ENCODE measurements at regions not wholly inside any gene's neighbourhood (a gene's known extent, or its start where the extent isn't known, plus 50 kb on each side); places are given as distances from the start of the nearest gene placed in this dataset.

DNA sequence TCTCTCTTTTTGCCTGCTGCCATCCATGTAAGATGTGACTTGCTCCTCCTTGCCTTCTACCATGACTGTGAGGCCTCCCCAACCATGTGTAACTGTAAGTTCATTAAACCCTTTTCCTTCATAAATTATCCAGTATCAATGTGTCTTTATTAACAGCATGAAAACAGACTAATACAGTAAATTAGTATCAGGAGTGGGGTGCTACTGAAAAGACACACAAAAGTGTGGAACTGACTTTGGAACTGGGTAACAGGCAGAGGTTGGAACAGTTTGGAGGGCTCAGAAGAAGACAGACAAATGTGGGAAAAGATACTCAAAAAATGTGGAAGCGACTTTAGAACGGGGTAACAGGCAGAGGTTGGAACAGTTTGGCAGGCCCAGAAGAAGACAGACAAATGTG lies 189.4 kb downstream of the HTR1B start:
- TF ChIP-seq CTBP1 (IDR thresholded peaks at IDR 0.05; ENCODE audit: borderline replicate concordance) (no peak), FOXA1 (IDR thresholded peaks at IDR 0.05) (no peak), FOXM1 (IDR thresholded peaks at IDR 0.05; ENCODE audit: borderline replicate concordance) (no peak)
- TF ChIP-seq, protein P1, sequence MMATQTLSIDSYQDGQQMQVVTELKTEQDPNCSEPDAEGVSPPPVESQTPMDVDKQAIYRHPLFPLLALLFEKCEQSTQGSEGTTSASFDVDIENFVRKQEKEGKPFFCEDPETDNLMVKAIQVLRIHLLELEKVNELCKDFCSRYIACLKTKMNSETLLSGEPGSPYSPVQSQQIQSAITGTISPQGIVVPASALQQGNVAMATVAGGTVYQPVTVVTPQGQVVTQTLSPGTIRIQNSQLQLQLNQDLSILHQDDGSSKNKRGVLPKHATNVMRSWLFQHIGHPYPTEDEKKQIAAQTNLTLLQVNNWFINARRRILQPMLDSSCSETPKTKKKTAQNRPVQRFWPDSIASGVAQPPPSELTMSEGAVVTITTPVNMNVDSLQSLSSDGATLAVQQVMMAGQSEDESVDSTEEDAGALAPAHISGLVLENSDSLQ (IDR thresholded peaks at IDR 0.05): no peak

All from HEK293T (cell line).